NT2/D1 (cell line): ENCODE measurements at regions not wholly inside any gene's neighbourhood (a gene's known extent, or its start where the extent isn't known, plus 50 kb on each side); places are given as distances from the start of the nearest gene placed in this dataset.

Experiments used
- DNase-seq: peaks from one replicate; pipeline ENCODE4 v3.0.0-alpha.2; 2011; ENCODE audit warnings: low read depth, low spot score
- H3K27me3 ChIP-seq: 2 replicates; pipeline ENCODE4 v1.6.0; 2011; ENCODE audit warnings: mild to moderate bottlenecking; ENCODE audit not compliant: insufficient read length, insufficient read depth
- H3K36me3 ChIP-seq: 2 replicates; pipeline ENCODE4 v1.6.1; 2011; ENCODE audit warnings: mild to moderate bottlenecking, low read length, mixed read lengths; ENCODE audit not compliant: insufficient read depth, insufficient read length
- H3K4me1 ChIP-seq: 2 replicates; pipeline ENCODE4 v1.5.1; 2011; ENCODE audit not compliant: insufficient read depth, insufficient read length
- H3K4me3 ChIP-seq: 2 replicates; pipeline ENCODE4 v1.5.1; 2011; ENCODE audit warnings: low read depth; ENCODE audit not compliant: insufficient read length
- H3K9ac ChIP-seq: 2 replicates; pipeline ENCODE4 v1.6.0; 2011; ENCODE audit warnings: low read depth; ENCODE audit not compliant: insufficient read length
- H3K9me3 ChIP-seq: 2 replicates; pipeline ENCODE4 v1.5.1; 2011; ENCODE audit warnings: mild to moderate bottlenecking, low read length; ENCODE audit not compliant: insufficient read depth
- SUZ12 ChIP-seq: IDR thresholded peaks from 2 replicates; pipeline ENCODE4 v1.6.1; 2011; ENCODE audit not compliant: insufficient read length, insufficient read depth; ENCODE audit errors: extremely low read depth
- YY1 ChIP-seq: IDR thresholded peaks from 2 replicates; pipeline ENCODE4 v1.6.1; 2011; ENCODE audit not compliant: insufficient read length, insufficient read depth
- ZNF274 ChIP-seq: IDR thresholded peaks from 2 replicates; pipeline ENCODE4 v1.6.1; 2011; ENCODE audit warnings: mild to moderate bottlenecking, low read depth, low read length

GRCh38 chr2:215218587-215219577 is 80.5 kb upstream of the ABCA12 start:
- peaks cover 4% of the 10 kb centered on the region for H3K27me3 ChIP-seq
- no peak overlapping the region for H3K4me3 ChIP-seq
- no peaks in the 10 kb centered on the region for H3K36me3 ChIP-seq
- H3K9ac ChIP-seq: no peak overlapping the region
- H3K9me3 ChIP-seq: peaks cover 34% of the 10 kb centered on the region; the same call in 1 of the 2 replicates
- no peak for TF ChIP-seq YY1
- H3K4me1 ChIP-seq: no peaks in the 10 kb centered on the region
- DNase-seq: no peak

- Histone ChIP-seq H3K4me3 (no peak overlapping the region), H3K27me3 (peaks cover 5% of the 10 kb centered on the region), H3K4me1 (no peaks in the 10 kb centered on the region), H3K9me3 (peaks cover 36% of the 10 kb centered on the region; the same call in 1 of the 2 replicates), H3K36me3 (no peaks in the 10 kb centered on the region), H3K9ac (no peak overlapping the region)
- TF ChIP-seq YY1 (no peak), SUZ12 (no peak), ZNF274 (no peak)
- DNase-seq: no peak
Observed at GRCh38 chr2:215216806-215217205, 78.4 kb upstream of the ABCA12 start.

GRCh38 chr2:215215637-215216036 is 77.2 kb upstream of the ABCA12 start:
- H3K4me3 ChIP-seq: no peak overlapping the region
- DNase-seq: peak; percentile 16
- no peaks in the 10 kb centered on the region for H3K36me3 ChIP-seq
- H3K27me3 ChIP-seq: peaks cover 5% of the 10 kb centered on the region
- no peaks in the 10 kb centered on the region for H3K4me1 ChIP-seq
- TF ChIP-seq YY1: no peak
- no peak for TF ChIP-seq SUZ12
- TF ChIP-seq ZNF274: no peak
- H3K9me3 ChIP-seq: peaks cover 45% of the 10 kb centered on the region
- no peak overlapping the region for H3K9ac ChIP-seq

- H3K36me3 ChIP-seq: no peaks in the 10 kb centered on the region
- no peak overlapping the region for H3K4me3 ChIP-seq
- no peak for TF ChIP-seq SUZ12
- TF ChIP-seq ZNF274: no peak
- no peak for TF ChIP-seq YY1
- no peak for DNase-seq
- no peak overlapping the region for H3K9ac ChIP-seq
- H3K9me3 ChIP-seq: peaks cover 53% of the 10 kb centered on the region
- H3K27me3 ChIP-seq: peaks cover 5% of the 10 kb centered on the region
- H3K4me1 ChIP-seq: no peaks in the 10 kb centered on the region
Observed at GRCh38 chr2:215210082-215210481, 71.7 kb upstream of the ABCA12 start.

- TF ChIP-seq ZNF274: no peak
- TF ChIP-seq SUZ12: no peak
- no peak for TF ChIP-seq YY1
- Histone ChIP-seq H3K36me3 (no peaks in the 10 kb centered on the region), H3K27me3 (no peaks in the 10 kb centered on the region), H3K9me3 (peaks cover 53% of the 10 kb centered on the region), H3K4me1 (no peaks in the 10 kb centered on the region), H3K9ac (no peak overlapping the region), H3K4me3 (no peak overlapping the region)
- DNase-seq: no peak
Observed at GRCh38 chr2:215207791-215208367, 69.5 kb upstream of the ABCA12 start.

- Histone ChIP-seq H3K27me3 (no peaks in the 10 kb centered on the region), H3K36me3 (no peaks in the 10 kb centered on the region), H3K4me3 (no peak overlapping the region), H3K9ac (no peak overlapping the region), H3K4me1 (no peaks in the 10 kb centered on the region), H3K9me3 (peaks cover 53% of the 10 kb centered on the region)
- no peak for DNase-seq
- TF ChIP-seq SUZ12 (no peak), ZNF274 (no peak), YY1 (no peak)
Observed at GRCh38 chr2:215207041-215207440, 68.6 kb upstream of the ABCA12 start.

- H3K27me3 ChIP-seq: no peaks in the 10 kb centered on the region
- H3K4me1 ChIP-seq: no peaks in the 10 kb centered on the region
- TF ChIP-seq SUZ12 (no peak), YY1 (no peak), ZNF274 (no peak)
- DNase-seq: no peak
- H3K9ac ChIP-seq: no peak overlapping the region
- H3K36me3 ChIP-seq: no peaks in the 10 kb centered on the region
- H3K4me3 ChIP-seq: no peak overlapping the region
- H3K9me3 ChIP-seq: peaks cover 41% of the 10 kb centered on the region
Observed at GRCh38 chr2:215205787-215206186, 67.4 kb upstream of the ABCA12 start.
